ENCODE measurements at regions not wholly inside any gene's neighbourhood (a gene's known extent, or its start where the extent isn't known, plus 50 kb on each side); places are given as distances from the start of the nearest gene placed in this dataset.

DNA sequence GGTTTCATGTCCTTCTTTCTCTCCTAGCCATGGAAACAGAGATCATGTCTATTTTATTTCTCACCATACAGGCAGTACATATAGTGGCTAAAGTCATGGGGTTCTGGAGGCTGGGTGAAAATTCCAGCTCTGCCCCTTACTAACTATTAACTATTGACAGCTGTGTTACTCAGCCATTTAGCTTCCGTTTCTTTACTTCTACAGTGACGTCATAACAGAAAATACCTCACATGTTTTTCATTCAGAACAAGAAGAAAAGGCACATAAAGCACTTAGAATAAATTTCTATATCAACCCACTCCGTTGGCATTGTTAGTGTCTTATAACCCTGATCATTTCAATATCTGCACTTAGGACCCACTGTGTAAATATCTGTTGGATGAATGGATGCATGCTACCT is 1506.9 kb upstream of the TMEM132C start:
- no peak for DNase-seq (ENCODE audit: low read depth)

DNA sequence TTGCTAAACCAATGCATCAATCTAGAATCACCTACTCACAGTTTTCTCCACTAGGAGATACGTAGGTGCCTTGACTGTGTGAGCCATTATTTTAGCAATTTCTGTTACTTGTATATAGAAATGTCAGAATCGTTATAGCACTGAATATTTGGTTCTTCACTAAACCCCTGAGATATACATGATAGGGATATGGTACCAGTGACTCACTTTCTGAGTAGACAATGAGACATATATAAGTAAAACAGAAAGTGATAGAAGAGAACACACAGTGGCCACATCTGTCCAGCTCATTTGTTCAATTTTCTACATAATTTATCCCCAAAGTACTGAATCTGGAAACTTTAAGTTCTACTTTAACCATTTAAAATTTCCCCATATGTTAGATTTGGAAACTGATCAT is 1505.5 kb upstream of the TMEM132C start:
- no peak for DNase-seq (ENCODE audit: low read depth)

DNA sequence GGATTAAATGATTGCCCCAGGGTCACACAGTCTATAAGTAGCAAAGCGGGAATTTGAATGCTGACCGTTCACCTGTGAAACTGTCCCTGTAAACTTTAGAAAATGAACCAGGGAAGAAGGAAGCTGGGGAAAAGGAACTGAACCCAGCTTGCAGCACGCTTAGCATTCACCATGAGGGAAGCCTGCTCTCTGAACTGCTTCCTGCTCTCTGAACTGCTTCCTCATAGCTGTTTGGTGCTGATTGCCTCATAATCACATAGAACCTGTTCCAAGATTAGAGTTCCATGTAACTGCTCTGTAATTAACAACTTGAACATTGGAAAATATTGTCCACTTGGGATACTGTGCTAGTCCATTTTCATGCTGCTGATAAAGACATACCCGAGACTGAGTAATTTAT is 1504.8 kb upstream of the TMEM132C start:
- DNase-seq (ENCODE audit: low read depth), result no peak

DNA sequence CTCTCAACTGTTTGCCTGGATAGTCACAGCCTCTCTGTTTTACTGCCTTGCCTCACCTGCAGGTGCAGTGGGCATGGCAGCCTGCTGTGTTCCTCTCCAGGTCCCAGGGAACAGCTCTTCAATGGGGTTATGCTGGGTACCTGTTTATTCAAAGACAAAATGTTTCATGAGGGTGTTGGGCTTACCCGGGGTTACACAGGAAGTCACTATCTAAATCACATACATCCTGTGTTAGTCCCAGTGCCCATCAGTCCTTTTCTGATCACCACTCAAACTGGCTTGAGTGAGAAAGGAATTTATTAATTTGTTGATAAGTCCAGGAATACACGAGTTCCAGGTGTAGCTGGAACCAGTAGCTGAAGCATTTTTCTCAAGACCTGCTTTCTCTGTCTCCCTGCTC is 1503.6 kb upstream of the TMEM132C start:
- DNase-seq (ENCODE audit: low read depth), result no peak

DNA sequence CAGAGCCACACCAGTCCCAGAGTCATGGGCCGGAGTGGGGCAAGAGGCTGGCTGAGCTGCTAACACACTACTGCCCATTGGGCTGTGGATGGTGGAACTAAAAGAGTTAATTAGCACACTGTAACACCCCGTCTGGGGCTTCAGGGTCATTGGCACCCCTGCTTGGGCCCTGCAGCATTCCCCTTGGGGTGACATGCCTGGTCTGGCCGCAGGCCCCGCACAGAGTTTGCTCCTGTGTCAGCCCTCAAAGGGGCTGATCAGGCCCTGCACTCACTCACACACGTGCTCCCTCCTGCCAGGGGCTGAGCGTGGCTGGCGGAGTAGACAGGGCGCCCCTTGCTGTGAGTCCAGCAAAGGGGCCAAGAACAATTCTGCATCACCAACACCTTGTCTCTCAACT is 1499.6 kb upstream of the TMEM132C start:
- DNase-seq (ENCODE audit: low read depth), result no peak

DNA sequence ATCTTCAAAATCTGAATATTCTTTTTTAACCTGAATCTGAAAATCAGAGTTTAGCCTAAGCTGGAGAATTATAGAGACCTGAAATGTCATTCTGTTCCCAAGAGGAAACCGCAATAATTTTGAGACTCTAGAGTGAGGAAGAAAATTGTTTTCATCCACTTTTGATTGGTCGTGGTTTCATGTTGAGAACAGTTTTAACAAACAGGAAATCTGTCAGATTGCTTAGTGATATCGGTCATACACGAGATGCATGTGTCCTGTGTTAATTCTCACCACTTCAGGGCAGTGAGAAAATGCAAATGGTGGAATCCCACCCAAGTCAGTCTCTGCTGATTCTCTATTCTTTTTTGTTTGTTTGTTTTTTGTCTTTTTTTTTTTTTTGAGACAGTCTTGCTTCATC is 1498.5 kb upstream of the TMEM132C start:
- DNase-seq (ENCODE audit: low read depth), result no peak

DNA sequence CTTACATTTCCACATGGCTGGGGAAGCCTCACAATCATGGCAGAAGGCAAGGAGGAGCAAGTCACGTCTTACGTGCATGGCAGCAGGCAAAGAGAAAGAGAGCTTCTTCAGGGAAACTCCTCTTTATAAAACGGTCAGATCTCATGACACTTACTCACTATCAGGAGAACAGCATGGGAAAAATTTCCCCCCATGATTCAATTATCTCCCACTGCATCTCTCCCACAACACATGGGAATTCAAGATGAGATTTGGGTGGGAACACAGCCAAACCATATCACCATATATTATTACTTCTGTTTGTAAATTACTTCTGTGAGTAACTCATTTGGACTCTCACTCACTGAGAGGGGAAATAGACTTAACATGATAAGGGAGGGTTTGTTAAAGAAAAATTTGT is 1496.8 kb upstream of the TMEM132C start:
- peak; percentile 9 for DNase-seq (ENCODE audit: low read depth)

DNA sequence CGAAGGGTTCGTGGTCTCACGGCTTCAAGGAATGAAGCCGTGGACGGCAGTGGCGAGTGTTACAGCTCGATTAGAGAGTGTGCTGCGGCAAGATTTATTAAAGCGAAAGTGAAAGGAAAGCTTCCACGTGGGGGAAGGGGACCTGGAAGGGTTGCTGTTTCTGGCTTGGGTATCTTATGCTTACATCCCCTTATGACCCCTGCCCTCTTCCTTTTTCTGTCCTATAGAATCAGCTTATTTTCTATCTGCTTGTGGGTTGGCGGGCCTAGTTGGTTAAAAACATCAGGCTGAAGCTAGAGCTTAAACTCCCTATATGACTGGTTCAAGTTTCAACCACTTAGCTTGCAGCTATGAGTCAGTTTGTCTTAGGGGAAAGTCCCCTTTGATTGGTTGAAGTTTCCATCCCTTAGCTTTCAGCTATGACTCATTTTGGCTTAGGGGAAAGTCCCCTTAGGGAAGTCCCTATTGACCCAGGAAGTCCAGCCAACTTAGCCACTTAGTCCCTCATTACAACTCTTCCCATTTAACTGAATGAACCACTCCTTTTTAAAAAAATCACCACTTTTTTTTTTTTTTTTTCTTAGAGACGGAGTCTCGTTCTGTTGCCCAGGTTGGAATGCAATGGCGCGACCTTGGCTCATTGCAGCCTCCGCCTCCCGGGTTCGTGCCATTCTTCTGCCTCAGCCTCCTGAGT is 1494.7 kb upstream of the TMEM132C start:
- DNase-seq (ENCODE audit: low read depth), result peak; percentile 93

DNA sequence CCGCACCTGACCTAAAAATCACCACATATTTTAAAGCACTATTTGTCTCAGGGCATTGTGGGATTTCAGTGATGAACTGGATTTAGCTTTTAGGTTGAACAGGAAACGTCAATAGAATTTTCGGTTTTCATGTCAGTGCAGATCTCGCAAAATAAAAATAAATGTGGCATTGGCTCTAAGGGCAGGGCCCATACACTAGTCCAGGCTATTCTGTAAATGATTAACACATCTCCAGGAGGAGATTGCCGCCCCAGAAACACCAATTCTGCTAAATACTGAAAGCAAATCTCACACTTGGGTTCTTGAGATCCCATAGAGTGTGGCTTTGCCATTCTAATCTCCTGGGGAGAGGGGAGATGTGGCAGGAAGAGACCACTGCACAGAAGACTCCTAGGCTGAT is 1494.0 kb upstream of the TMEM132C start:
- DNase-seq (ENCODE audit: low read depth), result no peak

DNA sequence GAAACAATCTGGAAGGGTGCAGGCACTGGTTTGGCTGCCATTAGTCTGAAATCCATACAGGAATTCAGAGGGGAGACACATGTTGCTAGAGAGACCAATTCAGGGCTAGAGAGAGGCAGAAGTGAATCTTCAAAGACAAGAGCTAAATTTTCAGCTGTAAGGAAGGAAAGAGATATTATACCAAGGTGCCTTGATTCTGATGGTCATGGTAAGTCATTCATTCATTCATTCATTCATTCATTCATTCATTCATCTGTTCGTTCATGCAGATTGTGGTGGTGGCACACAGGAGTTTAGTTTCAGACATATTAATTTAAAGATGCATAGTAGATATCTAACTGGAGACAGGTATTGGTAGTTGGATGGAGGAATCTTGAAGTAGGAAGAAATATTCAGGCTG is 1493.5 kb upstream of the TMEM132C start:
- DNase-seq (ENCODE audit: low read depth), result no peak

DNA sequence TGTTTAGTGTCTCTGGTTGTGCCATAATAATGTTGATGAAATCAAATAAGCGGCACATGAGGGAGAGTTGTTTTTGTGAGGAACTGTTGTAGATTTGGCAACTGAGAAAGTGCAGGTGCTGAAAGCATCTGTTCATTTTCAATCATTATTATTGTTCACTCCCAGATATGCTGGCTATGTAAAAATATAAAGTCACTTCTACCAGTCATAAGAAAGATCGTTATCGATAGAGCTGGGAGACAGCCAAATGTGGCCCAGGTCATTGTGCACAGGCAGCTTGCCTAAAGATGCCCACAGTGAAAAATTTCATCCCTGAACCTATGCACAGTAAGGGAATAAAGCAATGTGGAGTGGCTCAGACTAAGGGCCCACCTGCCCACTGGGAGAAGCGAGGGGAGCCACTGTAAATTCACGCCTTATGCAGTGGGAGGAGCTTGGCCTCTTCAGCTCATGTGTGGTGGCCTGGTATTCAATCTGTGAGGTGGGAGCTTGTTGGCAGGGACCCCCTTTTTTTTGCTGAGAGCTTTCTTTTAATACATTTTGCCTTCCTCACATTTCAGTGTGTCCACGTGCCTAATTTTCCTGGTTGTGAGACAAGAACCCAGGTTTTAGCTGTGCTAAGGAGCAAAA is 1490.8 kb upstream of the TMEM132C start:
- no peak for DNase-seq (ENCODE audit: low read depth)

DNA sequence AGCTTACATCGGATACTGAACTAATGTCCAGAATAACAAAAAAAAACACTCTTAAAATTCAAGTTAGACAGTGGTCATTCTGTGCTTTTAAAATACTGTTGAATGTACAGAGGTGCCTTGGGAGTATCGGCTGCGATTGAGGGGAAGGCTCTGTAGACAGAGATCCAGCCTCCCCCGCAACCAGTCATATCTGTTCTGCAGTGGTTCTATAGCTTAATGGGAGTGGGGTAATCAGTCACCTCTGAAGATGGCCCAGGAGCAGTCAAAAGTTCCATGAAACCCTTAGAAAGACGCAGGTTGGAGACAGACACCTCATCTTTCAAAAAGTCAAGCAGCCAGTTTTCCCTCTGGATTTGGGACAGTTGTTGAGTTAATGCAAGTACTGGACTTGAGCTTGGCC is 1486.6 kb upstream of the TMEM132C start:
- no peak for DNase-seq (ENCODE audit: low read depth)

DNA sequence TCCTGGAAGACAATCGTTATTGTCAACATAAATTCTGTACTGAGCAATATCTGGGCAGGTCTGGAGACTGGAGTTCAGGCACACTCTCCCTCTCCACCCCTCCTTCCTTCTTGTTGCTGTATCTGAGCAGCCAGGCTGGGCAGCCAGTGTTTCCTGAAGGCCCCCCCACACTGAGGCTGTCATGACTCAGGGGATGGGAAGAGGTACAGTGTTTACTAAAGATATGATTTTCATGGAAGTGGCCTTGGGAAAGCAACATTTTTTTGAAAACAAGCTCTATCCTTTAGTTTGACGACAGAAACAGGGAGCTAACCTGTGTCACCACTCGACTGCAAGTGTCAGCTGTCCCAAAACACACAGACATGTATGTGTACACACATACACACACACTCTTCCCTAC is 1485.4 kb upstream of the TMEM132C start:
- DNase-seq (ENCODE audit: low read depth), result no peak

DNA sequence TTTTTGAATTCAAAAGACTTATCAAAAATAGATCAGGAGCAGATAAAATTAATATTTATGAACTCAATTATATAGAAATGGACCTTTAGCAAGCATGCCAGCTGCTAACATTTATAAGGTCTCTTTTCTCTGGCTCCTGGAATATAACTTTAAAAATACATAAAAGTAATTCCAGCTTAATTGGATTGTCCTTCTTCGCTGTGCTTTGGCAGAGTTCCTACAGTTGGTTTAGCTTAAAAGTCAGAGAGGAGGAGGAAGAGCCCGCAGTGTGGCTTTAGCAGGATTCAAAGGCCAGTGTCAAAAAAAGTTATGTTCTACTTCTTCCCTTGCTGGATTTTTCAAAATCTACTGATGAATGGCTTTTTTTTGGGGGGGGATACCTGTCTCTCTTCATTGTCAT is 1484.9 kb upstream of the TMEM132C start:
- DNase-seq (ENCODE audit: low read depth), result no peak

DNA sequence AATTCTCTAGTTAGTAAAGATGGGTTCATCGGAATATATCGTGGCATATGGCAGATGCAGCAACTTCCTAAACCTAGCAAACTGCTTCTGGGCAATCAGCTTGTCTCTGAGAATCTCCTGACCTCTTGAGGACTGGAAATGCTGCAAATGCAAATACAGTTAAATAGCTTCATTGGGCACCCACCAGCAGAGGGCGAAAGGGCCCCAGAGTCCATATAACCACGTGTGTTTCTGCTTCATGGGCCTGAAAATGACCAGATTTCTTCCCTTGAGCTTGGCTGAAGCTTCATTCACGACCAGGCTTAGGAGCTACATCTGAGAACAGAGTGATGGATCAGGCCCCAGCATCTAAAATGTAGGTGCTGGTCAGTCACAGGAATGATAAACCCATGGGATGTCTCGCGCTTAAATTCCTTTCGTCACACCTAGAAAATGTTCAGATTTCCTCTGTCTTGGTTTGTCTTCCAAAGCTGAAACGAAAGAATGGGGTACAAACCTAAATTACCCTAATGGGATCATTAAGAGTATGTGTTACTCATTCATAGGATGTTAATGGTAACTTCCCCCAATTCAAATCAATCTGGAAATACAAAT is 1482.5 kb upstream of the TMEM132C start:
- peak; percentile 43 for DNase-seq (ENCODE audit: low read depth)

DNA sequence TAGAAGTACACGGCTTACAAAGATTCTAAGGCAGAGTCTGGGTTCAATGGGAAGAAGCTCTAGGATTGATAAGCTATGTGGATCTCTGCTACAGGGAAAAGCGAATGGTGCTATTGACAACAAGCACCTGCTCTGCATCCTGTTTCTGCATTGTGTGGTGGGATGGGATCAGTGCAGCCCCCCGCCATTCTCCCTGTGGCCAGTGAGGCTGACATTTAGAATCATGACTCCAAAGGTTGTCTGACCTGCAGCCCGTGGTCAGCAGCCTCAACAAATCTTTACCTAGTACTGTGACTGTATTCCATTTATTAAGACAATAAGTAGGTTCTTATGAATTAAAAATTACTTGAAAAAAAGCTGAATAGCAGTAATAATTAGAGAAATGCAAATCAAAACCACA is 1477.0 kb upstream of the TMEM132C start:
- DNase-seq (ENCODE audit: low read depth), result no peak

DNA sequence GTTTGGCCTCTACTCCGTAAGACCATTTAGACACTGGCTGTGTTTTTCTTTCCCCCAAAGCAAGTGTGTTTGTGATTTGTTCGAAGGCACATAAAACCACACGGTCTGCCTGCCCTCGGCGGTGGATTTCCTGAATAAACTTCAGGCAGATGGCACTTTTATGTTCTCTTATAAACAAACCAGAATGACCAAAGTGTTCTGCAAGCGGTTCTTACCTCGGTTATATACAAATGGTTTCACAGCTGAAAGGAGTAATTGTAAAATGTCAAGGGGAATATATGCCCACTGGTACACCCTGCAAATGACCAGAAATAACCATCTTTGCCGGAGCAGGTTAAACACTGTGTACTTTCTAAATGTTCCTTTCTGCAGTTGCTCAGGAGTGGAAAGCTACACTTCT is 1475.8 kb upstream of the TMEM132C start:
- no peak for DNase-seq (ENCODE audit: low read depth)

DNA sequence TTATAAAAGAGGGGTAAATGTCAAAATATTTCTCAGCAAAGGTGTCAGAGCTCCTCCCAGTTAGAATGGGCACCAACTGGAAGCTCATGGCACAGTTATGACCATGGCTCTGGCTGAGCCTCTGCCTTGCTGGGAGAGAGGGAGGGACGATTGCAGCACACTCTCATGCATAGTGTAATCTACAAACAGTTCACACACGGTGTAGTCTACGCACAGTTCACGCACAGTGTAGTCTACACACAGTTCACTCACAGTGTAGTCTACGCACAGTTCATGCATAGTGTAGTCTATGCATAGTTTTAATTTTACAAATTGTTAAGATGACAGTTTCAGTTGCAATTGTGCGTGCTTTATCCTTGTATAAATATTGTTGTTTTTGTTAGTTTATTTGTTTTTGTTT is 1474.6 kb upstream of the TMEM132C start:
- DNase-seq (ENCODE audit: low read depth), result no peak

DNA sequence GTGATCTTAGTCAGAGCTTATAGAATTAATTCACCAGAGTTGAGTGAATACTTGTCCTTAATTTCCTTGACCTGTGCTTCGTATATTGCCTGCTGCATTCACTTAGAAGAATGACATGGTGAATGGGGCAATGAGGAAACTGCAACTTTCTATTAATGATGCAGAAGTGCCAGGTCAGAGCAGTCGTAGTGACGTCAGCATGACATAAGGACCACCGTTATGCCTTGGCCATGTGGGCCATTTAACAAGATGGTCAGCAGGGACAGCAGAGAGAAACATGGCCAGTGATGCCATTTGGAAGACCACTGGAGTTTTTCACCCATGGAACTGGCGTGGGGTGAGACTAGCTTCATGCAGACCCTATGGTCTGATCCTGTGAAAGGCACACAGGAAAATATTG is 1469.4 kb upstream of the TMEM132C start:
- no peak for DNase-seq (ENCODE audit: low read depth)

DNA sequence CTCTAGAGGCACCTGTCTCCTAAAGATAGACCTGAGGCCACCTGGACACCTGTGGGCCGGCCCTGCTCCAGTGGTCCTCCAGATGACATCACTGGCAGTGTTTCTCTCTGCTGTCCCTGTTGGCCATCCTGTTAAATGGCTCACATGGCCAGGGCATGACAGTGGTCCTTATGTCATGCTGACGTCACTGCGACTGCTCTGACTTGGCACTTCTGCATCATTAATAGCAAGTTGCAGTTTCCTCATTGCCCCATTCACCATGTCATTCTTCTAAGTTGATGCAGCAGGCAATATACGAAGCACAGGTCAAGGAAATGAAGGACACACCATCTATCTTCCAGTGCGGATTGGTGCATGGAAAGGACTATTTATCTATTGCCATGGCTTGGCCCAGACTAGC is 1468.5 kb upstream of the TMEM132C start:
- DNase-seq (ENCODE audit: low read depth), result no peak

DNA sequence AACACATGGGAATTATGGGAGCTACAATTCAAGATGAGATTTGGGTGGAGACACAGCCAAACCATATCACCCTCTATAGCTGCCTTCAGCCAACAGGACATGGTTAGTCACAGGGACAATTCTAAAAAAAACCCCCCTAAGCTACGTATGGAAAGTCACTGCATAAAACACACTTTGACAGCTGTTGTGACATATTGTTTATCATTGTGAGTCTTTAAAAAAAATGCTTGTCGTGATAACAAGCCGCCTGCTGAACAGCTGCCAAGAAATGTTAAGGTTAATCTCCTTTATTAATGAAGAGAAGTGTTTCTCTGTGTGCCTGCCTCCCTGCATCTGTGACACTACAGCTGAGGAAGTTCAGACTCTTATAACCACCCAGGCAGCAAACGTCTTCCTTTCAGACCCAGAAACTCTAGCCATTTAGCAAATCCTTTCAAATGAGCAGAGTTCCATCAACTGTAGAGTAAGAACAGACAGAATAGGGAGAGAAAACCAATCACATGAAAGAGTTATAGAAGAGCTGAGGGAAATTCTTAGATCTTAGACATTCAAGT is 1459.6 kb upstream of the TMEM132C start:
- DNase-seq (ENCODE audit: low read depth), result no peak

DNA sequence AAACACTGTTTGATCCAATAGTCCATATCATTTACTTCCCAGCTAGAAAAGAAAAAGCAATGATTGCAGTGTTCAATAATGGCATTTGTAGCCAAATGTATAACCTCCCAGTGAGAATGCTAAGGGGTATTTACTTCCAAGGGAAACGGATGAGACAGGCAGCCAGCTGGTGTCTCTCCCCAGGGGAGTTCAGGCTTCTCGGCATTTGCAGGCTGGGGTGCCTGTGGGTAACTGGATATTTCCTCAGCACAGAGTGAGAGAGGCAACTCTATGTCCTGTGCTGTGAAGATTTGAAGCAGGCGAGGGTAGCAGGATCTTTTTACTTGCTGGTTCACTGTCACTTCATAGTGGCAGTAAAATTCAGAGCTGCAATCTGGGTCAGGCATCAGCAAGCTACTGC is 1455.6 kb upstream of the TMEM132C start:
- DNase-seq (ENCODE audit: low read depth), result no peak

DNA sequence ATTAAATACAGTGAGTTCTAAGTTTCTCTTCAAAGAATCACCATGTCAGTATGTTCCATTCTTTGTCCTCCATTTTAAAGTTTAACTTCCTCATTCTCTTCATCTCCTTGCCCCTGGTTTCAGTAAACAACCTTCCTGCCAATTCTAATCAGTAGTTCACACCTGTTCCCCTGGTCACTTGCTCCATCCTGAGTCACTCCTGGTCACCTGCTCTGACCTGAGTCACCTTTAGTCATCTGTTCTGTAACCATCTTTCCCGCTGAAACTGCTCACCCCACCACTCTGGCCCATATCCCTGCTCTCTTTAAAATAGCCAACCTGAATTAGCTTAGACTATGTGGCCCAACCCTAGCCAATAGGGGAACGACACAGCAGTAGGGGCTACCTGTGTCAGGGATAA is 1447.4 kb upstream of the TMEM132C start:
- no peak for DNase-seq (ENCODE audit: low read depth)
